T47D (cell line): ENCODE measurements at regions not wholly inside any gene's neighbourhood (a gene's known extent, or its start where the extent isn't known, plus 50 kb on each side); places are given as distances from the start of the nearest gene placed in this dataset.

Experiments
- DNase-seq, 2 experiments: peaks; one replicate each; pipeline versions ENCODE4 v3.0.0 to v3.0.0-alpha.2; 2011 to 2012; ENCODE audit warnings: low read depth in 1 of 2, low spot score in 1 of 2
- JUND ChIP-seq: IDR thresholded peaks from 2 replicates; pipeline ENCODE4 v1.6.1; 2012; ENCODE audit warnings: low read depth
- in situ Hi-C: cut with HindIII; loops from 2 replicates; pipeline ENCODE4 v1.10.0; 2016; ENCODE audit warnings: low sequenced_read_pairs, low pct_unique_long_range_greater_than_20kb

GRCh38 chr18:44175891-44176290, 504.8 kb upstream of the SETBP1 start:
- in situ Hi-C loops, result no loop called here
- TF ChIP-seq JUND, result no peak
- DNase-seq, result no peak

GRCh38 chr18:44178476-44178875, 502.2 kb upstream of the SETBP1 start:
- in situ Hi-C loops, result no loop called here
- no peak for TF ChIP-seq JUND
- DNase-seq, result no peak

- no peak for TF ChIP-seq JUND
- in situ Hi-C loops, result no loop called here
- no peak for DNase-seq
Observed at GRCh38 chr18:44179693-44180092, 501.0 kb upstream of the SETBP1 start.

- no peak for TF ChIP-seq JUND
- DNase-seq, result no peak
- in situ Hi-C loops, result no loop called here
Observed at GRCh38 chr18:44180683-44181082, 500.0 kb upstream of the SETBP1 start.

GRCh38 chr18:44181951-44182747, 498.5 kb upstream of the SETBP1 start:
- peak in 1 of 2 experiments; percentile 57 for DNase-seq
- no peak for TF ChIP-seq JUND
- in situ Hi-C loops, result no loop called here

GRCh38 chr18:44186001-44186400, 494.7 kb upstream of the SETBP1 start:
- in situ Hi-C loops, result no loop called here
- no peak for TF ChIP-seq JUND
- DNase-seq, result no peak

GRCh38 chr18:44187090-44187489, 493.6 kb upstream of the SETBP1 start:
- DNase-seq, result no peak
- in situ Hi-C loops, result no loop called here
- no peak for TF ChIP-seq JUND

- DNase-seq, result no peak
- in situ Hi-C loops, result no loop called here
- no peak for TF ChIP-seq JUND
Observed at GRCh38 chr18:44195394-44196140, 485.1 kb upstream of the SETBP1 start.

GRCh38 chr18:44197832-44198611, 482.7 kb upstream of the SETBP1 start:
- DNase-seq, result no peak
- no peak for TF ChIP-seq JUND
- in situ Hi-C loops, result no loop called here

GRCh38 chr18:44198612-44199284, 481.9 kb upstream of the SETBP1 start:
- DNase-seq, result no peak
- in situ Hi-C loops, result no loop called here
- no peak for TF ChIP-seq JUND

GRCh38 chr18:44213293-44213692, 467.4 kb upstream of the SETBP1 start:
- DNase-seq, result no peak
- in situ Hi-C loops, result no loop called here

GRCh38 chr18:44214396-44214795, 466.3 kb upstream of the SETBP1 start:
- no peak for TF ChIP-seq JUND
- no peak for DNase-seq
- in situ Hi-C loops, result no loop called here

More at GRCh38 chr18:44213293-44213692, 467.4 kb upstream of the SETBP1 start:
- no peak for TF ChIP-seq JUND
